ENCODE measurements at regions not wholly inside any gene's neighbourhood (a gene's known extent, or its start where the extent isn't known, plus 50 kb on each side); places are given as distances from the start of the nearest gene placed in this dataset.

GRCh38 chr4:111652236-111652635, 493.0 kb upstream of the FAM241A start:
- CTCF ChIA-PET, result no interaction called here

GRCh38 chr4:111652986-111653385, 492.3 kb upstream of the FAM241A start:
- POLR2A ChIA-PET, result no interaction called here
- no peaks in the 10 kb centered on the region for H3K36me3 ChIP-seq (ENCODE audit: control insufficient read depth, insufficient read depth, low read length)
- intact Hi-C loops (cut with micrococcal nuclease; ENCODE audit: unreplicated experiment) (no loop called here), in situ Hi-C loops (cut with HindIII; ENCODE audit: low pct_unique_long_range_greater_than_20kb, low sequenced_read_pairs) (no loop called here)
- CTCF ChIA-PET, result no interaction called here
- no peaks in the 10 kb centered on the region; the same call in 1 of the 2 replicates for H3K27me3 ChIP-seq (ENCODE audit: control insufficient read depth, insufficient read depth, low read length)
- TF ChIP-seq SIN3A (IDR thresholded peaks at IDR 0.05; ENCODE audit: borderline replicate concordance, insufficient read depth, low read depth, low read length) (no peak), CTCF (IDR thresholded peaks at IDR 0.05) (no peak), POLR2AphosphoS5 (IDR thresholded peaks at IDR 0.05; ENCODE audit: low read depth, low read length) (no peak), TCF7L2 (IDR thresholded peaks at IDR 0.05; ENCODE audit: low read depth, low read length) (no peak), REST (IDR thresholded peaks at IDR 0.05; ENCODE audit: insufficient read depth in 1 of 2, low read depth in 2 of 2, low read length in 1 of 2) (no peak)
- BruUV-seq (replicated peaks), result no TSS peak
- ATAC-seq (no peak), DNase-seq (ENCODE audit: low read depth, low spot score) (no peak)
- H3K27ac ChIP-seq (ENCODE audit: low read length), result no peak overlapping the region
- H3K4me3 ChIP-seq (ENCODE audit: low read depth in 2 of 2, low read length in 2 of 2), result no peak overlapping the region
- H3K4me1 ChIP-seq (ENCODE audit: control insufficient read depth, insufficient read depth, low read length), result no peaks in the 10 kb centered on the region
- no peaks in the 10 kb centered on the region for H3K9me3 ChIP-seq (ENCODE audit: control insufficient read depth, insufficient read depth, low read depth, low read length)

More at GRCh38 chr4:111652236-111652635, 493.0 kb upstream of the FAM241A start:
- H3K4me3 ChIP-seq (ENCODE audit: low read depth in 2 of 2, low read length in 2 of 2), result no peak overlapping the region
- H3K27me3 ChIP-seq (ENCODE audit: control insufficient read depth, insufficient read depth, low read length), result no peaks in the 10 kb centered on the region; the same call in 1 of the 2 replicates
- H3K27ac ChIP-seq (ENCODE audit: low read length), result no peak overlapping the region
- TF ChIP-seq REST (IDR thresholded peaks at IDR 0.05; ENCODE audit: insufficient read depth in 1 of 2, low read depth in 2 of 2, low read length in 1 of 2), result no peak
- TF ChIP-seq CTCF (IDR thresholded peaks at IDR 0.05), result no peak
- no peak for TF ChIP-seq SIN3A (IDR thresholded peaks at IDR 0.05; ENCODE audit: borderline replicate concordance, insufficient read depth, low read depth, low read length)
- TF ChIP-seq TCF7L2 (IDR thresholded peaks at IDR 0.05; ENCODE audit: low read depth, low read length), result no peak
- TF ChIP-seq POLR2AphosphoS5 (IDR thresholded peaks at IDR 0.05; ENCODE audit: low read depth, low read length), result no peak
- no peaks in the 10 kb centered on the region for H3K9me3 ChIP-seq (ENCODE audit: control insufficient read depth, insufficient read depth, low read depth, low read length)
- no TSS peak for BruUV-seq (replicated peaks)
- no peaks in the 10 kb centered on the region for H3K4me1 ChIP-seq (ENCODE audit: control insufficient read depth, insufficient read depth, low read length)
- ATAC-seq, result no peak
- in situ Hi-C loops (cut with HindIII; ENCODE audit: low pct_unique_long_range_greater_than_20kb, low sequenced_read_pairs), result no loop called here
- no peaks in the 10 kb centered on the region for H3K36me3 ChIP-seq (ENCODE audit: control insufficient read depth, insufficient read depth, low read length)
- POLR2A ChIA-PET, result no interaction called here
- no peak for DNase-seq (ENCODE audit: low read depth, low spot score)
- intact Hi-C loops (cut with micrococcal nuclease; ENCODE audit: unreplicated experiment), result no loop called here
